Mucosa of gallbladder (tissue), 1 donor: ENCODE measurements at regions not wholly inside any gene's neighbourhood (a gene's known extent, or its start where the extent isn't known, plus 50 kb on each side); places are given as distances from the start of the nearest gene placed in this dataset.
"Not testable (repeated sequence)": the region's sequence is repeated elsewhere in the genome, so short reads cannot be mapped to it uniquely, and the experiment has no call there.

Experiments used
- DNase-seq: peaks from one replicate; pipeline ENCODE4 v3.0.0-alpha.2; 2020; ENCODE audit warnings: low spot score
- donor health status: DM: no; HTN: no; CAD: no.

DNA sequence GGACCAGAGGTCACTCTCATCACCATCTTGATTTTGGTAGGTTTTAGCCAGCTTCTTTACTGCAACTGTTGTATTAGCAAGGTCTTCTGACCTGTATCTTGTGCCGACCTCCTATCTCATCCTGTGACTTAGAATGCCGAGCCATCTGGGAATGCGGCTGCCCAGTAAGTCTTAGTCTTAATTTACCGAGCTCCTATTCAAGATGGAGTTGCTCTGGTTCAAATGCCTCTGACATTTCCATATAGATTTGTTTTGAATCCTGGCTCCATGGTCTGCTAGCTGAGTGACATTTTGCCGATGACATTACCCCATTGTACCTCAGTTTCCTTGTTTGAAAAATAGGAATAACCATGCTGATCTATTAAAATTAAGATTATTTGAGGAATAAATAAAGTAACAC lies 193.9 kb upstream of the HMCN1 start:
- DNase-seq: no peak

DNA sequence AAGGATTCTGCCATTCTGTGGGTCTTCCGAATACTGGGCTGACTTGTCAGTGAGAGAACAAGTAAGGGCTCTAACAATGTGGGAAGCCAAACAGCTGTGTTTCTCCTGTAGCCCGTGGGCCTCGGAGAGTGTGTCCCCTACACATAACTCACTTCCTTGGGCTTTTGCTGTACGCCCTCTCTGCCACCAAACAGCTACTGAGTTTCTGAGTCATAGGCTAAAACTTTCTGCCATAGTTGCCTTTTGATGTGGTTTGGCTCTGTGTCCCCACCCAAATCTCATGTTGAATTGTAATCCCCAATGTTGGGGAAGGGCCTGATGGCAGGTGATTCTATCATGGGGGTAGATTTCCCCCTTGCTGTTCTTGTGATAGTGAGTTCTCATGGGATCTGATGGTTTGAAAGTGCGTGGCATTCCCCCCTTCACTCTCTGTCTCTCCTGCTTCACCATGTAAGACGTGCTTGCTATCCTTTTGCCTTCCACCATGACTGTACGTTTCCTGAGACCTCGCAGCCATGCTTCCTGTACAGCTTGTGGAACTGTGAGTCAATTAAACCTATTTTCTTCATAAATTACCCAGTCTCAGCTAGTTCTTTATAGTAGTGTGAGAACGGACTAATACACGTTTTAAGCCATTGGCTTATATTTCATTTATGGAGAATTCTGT lies 194.8 kb upstream of the HMCN1 start:
- no peak for DNase-seq

DNA sequence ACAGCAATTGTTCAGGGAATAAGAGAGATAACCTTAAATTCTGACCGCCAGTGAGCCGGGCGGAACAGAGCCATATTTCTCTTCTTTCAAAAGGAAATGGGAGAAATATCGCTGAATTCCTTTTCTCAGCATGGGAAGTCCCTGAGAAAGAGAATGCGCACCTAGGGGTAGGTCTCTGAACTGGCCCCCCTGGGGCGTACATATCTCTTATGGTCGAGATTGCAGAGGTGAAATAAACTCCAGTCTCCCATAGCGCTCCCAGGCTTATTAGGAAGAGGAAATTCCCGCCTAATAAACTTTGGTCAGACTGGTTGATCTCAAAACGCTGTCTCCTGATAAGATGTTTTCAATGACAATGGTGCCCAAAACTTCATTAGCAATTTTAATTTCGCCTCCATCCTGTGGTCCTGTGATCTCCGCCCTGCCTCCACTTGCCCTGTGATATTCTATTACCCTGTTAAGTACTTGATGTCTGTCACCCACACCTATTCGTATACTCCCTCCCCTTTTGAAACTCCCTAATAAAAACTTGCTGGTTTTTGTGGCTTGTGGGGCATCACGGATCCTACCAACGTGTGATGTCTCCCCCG lies 195.8 kb upstream of the HMCN1 start:
- not testable (repeated sequence) for DNase-seq

DNA sequence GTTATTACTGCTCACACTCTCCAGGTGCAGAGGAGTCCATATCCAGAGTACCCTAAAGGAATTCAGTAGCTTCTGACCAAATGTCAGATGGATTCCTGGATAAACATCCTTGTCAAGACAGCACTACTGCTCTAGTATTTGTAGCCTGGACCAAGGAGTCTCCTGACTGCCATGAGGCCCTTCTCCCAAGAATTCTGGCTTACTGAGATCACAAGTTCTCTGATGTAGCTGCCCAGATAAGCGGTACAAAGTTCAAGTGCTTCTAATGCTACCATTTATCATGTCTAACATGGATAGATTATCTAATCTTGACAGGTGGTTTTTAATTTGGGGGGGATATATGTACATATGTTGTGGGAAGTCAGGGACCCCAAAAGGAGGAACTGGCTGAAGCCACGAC lies 196.6 kb upstream of the HMCN1 start:
- DNase-seq: no peak

DNA sequence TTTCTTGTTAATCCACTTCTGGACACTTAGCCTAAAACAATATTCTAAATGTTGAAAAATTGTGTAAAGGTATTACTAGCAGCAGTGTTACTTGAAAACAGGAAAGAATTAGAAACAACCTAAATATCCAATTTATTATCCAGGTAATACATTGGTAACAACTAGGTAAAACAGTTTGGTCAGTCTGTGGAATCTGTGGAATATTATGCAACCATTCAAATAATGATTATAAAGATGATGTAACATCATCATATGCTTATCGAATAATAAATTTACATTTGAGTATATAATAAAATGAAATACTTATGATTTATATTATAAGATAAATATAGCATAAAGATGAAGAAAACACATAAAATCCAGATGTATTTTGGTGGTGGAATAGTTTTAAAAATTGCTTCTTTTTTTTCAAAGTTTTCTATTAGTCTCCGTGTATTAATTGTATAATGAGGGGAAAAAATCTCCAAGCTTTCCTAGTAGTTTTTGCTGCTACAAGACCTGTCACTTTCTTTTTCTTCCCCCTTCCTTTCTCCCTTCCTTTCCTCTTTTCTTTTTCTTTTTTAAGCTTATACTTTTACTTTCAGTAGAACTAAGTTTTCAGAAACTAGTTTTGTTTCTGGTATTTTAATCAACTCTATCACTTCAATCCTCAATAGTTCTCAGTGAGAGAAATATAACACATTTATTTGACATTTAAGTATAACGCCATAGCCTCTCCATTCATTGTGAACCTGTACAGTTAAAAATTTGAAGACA lies 197.8 kb upstream of the HMCN1 start:
- DNase-seq: no peak

DNA sequence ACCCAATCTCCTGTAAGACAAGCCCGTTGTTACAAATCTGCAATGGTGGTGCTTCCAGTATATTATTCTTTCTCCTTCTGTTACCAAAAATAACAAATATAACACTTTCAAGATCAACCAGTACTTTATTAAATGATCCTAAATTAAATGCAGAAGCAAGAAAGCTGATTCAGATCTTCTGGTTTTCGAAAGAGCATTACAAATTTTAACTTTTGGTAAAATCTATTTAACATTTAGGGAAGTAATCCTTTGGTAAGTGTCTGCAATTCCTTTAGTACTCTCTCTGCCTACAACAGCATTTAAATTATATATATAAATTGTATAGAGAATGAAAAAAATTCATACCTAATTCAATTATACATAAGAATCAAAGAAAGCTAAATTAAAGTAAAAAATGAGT lies 198.6 kb upstream of the HMCN1 start:
- no peak for DNase-seq

DNA sequence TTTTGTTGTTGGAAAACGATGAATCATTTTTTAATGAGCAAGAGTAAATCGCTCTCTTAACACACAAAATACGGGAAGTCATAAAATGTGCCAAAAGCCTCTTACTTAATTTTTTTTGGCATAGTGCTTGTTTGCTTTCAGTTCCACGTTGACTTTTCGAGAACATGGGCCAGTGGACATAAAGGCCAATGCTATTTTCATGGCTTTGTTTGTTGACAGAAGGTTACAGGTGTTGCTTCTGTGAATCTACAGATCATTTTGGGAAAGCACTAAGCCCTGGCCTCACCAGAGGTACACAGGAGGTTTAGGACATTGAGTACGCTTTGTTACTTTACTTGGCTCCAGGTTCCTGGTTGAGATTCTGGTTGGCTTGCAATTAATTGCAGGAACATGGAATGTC lies 199.4 kb upstream of the HMCN1 start:
- no peak for DNase-seq

DNA sequence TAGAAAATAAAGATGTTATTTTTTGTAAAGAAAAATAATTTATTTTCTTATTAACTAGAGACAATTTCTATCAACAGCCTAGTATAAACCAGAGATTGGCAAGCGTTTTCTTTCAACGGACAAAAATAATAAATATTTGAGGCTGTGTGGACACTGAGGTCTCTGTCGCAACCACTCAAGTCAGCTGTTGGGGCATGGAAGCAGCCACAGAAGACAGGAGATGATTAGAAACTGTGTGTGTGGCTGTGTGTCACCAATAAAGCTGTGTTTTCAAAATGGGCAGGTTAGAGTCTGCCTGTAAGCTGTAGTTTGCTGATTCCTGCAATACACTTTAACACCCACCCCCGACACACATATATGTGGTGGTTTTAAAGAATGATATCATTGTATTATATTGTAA lies 200.6 kb upstream of the HMCN1 start:
- no peak for DNase-seq

DNA sequence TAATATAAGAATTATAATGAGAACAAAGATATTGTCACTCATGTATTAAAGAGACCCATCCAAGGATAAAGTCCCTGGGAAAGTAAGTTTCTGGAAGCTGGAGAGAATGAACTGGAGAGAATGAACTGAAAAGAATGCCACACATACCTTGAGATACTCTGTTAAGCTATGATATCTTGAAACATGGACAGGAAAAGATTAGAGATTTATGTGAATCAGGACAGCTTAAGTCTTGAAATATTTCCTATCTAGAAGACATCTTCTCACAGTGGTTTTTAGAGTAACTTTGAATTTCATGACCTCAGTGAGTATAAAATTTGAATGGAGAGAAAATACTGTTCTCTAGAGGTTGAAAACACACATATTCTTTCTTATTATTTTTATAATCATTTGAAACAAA lies 201.3 kb upstream of the HMCN1 start:
- DNase-seq: no peak

DNA sequence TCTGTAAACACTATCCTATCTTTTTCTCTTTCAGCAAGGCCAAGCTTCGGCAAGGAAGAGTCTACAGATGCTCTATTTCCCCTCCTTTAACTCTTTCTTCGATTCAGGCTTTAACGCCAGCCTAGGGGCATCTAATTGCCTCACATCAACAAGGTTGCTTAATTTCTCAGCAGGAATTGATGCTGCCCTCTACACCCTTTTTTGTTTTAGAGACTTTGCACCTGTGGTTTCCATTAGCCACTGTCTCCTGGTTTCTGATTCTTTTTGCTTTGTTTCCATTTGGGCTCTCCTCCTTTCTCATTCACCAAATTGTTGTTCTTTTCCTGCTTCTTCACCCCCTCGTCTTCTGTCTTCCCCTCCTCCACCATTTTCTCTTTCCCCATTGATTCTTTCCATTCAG lies 202.4 kb upstream of the HMCN1 start:
- DNase-seq: no peak

DNA sequence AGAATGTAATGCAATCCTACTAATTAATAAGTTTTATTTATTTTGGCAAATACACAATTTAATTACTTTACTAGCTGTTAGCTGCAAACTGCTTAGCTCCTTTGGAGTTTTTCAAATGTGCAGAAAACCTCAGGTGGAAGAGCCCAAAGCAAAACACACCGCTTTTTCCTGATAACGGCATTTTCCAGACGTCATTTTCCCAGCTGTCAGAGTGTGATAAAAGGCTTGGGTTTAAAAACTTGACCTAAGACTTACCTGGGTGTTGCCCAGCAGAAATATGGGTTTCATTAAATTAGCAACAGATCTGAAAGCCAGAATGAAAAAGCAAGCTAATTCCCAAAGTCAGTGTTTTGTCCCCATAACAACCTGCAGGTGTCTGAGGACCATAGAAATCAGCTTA lies 204.0 kb upstream of the HMCN1 start:
- no peak for DNase-seq

DNA sequence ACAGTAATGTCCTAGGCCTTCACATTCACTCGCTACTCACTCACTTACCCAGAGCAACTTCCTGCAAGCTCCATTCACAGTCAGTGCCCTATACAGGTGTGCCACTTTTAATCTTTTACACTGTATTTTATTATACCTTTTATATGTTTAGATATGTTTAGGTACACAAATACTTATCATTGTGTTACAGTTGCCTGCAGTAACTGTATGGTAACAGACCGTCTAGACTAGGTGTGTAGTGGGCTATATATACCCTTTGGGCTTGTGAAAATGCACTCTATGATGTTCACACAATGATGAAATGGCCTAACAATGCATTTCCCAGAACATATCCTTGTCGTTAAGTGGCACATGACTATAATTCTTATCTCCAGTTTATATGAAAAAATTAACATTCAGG lies 204.5 kb upstream of the HMCN1 start:
- no peak for DNase-seq

DNA sequence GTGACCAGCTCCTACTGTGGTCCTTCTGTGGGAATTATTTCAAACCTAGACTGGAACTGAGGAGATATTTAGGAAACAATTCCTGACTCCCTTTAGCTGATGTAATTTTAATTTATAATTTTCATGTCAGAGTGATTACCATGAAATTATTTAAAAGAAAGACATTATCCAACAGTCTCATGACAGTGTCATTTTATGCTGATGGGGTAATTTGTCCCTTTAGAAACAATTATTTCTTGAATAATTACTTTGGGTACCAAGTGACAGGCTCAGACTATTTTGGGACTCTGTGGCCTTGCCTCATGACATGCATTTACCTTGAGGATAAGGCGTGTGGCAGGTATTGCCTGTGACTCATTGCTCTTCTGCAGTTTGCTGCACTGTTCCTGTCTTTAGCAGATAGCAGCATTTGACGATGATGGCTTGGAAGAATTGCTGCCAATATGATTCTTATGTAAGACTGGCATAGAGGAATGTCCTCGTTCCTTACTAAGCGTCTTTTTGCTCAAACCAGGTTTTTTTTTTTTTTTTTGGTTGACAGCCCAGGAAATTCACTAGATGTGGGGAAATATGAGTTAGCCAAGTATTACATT lies 206.0 kb upstream of the HMCN1 start:
- DNase-seq: no peak

DNA sequence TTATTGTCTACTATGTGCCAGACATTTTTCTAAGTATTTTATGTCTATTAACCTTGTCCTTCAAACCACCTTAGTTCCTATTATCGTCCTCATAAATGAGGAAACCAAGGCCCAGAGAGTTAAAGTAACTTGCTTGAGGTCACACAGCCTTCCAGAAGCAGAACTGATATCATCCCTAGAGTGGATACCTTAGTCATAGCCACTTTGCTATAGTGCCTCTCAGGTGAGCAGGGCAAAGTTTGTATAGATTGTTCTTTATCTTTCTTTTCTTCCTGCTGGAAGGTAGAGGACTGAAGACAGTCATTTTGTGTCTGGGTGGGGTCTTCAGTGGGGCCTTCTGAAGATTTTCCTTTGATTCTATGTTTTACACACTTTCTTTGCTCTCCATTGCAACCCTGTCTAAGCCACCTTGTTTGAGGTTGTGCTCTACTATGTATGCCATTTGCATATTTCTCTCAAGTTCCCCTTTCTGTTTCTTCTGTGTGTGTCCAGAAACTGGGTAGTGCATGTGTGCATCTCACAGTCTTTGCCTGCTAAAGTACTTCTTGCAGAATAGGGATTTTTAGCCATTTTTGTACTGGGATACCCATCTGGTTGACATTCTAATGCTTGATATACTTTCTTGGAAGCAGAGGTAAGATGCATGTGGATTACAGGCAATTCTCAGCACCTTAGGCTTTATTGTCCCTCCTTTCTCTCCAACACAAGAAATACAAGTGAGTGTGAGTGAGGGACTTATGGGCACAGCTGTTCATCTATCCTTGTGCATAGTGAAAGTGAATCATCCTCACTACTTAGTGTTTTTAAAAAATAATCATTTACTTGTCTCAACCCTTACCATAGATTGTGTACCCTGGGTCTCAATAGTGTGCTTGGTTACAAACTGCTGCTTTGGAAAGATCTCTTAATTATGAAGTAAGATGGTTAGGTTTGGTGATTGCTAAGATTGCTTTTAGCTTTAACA lies 207.6 kb upstream of the HMCN1 start:
- no peak for DNase-seq

DNA sequence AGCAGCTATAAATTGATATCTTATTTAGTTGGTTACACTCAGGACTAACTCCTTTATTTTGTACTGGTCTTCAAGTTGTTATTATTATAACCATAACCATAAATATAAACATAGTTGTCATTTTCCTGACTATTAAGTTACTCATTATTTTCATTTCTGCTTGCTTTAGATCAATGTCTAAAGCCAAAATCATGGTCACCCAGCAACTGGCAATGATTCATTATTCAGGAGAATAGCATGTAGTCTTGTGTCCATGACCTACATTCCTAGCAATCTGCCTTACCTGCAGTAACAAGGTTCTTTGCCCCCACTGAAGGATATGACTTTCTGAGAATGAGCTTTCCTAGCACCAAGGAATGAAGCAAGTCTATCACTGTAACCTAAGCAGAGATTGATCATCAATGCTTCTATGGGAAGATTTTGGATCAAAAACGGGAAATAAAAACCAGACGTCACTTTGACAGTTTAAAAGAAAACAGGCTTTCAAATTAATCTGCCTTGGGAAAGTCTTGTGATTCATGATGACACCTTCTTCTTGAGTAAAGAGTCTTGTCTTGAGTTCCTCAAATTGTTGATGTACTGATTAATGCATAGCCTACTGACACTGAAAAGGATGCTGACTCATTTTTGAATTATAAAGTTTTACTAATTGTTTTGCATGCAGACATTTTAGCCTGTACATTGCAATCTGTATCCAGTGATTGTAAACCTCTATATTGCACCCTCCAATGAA lies 203.3 kb upstream of the IVNS1ABP start:
- DNase-seq: no peak

DNA sequence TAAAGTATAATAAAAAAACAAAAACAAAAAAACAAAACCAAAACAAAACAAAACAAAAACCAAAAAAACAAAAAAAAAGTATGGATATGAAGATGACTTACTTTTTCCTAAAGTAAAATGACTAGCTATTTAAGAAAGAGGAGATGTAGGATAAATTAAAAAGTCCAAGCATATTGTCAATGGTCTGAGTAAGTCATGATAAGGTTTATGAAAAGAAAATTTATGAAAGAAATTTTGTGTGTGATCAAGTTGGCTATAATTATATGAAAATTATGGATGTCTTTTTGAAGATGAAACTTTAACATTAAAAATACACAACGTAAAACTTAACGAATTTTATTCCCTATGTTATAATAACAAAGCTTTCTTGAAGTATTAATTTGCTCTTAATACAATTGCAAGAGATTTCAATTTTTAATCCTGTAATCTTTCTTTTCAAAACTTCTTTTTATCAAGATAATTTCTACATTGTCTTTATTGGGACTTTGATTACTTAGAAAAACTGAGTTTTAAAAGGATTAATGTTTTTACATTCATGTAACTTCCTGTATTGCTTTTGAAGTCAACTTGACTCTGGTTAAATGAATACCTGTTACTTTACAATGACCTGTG lies 200.9 kb upstream of the IVNS1ABP start:
- DNase-seq: no peak

DNA sequence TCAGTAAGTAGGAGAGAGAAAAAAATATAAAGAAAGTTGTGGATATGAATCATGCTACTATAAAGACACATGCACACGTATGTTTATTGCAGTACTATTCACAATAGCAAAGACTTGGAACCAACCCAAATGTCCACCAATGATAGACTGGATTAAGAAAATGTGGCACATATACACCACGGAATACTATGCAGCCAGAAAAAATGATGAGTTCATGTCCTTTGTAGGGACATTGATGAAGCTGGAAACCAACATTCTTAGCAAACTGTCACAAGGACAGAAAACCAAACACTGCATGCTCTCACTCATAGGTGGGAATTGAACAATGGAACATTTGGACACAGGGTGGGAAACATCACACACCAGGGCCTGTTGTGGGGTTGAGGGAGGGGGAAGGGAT lies 200.3 kb upstream of the IVNS1ABP start:
- DNase-seq: not testable (repeated sequence)

DNA sequence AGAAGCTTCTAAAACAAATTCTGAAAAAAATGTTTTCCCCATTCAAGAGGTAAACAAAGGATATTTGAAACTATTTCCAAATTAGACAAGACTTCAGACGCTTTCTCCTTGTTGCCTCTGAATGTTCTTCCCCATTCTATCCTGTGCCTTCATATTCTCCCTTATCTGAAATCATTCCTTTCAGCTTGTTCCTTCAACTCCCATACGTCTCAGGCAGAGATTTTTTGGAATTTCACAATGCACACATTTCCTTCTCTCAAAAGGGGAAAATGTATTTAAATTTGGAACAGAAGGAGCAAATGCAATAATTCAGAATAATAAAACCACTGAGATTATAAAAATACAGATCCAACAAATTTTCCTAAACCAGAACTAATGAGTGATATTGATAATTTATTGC lies 198.7 kb upstream of the IVNS1ABP start:
- DNase-seq: no peak

DNA sequence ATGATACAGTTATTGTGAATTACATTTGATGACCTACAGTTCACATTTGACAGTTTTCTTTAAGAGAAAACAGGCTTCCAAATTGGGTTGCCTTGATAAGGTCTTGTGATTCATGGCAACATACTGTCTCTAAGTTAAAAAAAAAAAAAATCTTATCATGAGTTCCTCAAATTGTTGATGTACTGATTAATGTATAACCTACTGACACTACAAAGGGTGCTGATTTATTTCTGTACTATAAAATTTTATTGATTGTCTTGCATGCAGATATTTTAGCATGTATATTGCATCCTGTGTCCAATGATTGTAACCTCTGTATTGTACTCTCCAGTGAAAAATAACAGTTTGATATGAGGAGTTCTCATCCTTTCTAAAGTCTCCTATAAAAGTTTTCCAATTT lies 197.3 kb upstream of the IVNS1ABP start:
- DNase-seq: no peak

DNA sequence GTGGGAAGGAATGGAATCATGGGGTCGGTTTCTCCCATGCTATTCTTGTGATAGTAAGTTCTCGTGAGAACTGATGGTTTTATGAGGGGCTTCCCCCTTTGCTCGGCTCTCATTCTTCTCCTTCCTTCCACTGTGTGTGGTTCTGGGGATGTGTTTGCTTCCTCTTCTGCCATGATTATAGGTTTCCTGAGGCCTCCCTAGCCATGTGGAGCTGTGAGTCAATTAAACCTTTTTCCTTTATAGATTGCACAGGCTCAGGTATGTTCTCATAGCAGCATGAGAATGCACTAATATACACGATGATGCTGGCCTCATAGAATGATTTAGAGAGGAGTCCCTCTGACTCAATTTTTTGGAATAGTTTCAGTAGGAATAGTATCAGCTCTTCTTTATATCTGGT lies 195.4 kb upstream of the IVNS1ABP start:
- DNase-seq: no peak

DNA sequence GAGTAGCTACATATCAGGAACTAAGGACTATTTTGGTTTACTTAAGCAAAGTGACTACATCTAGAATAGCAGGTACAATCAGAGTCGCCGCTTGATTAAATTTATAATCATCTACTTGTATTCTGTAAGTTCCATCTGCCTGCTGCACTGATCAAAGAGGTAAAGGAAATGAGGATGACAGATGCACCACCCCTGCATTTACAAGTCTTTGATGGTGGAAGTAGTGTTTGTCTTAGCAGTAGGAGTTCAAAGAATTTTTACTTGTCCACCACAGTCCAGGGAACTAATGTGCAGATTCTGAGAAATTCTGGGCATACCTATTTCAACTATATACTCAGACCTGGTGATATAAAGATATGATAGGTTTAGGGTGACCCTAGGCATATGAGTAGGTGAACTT lies 184.1 kb upstream of the IVNS1ABP start:
- no peak for DNase-seq
